K562 (cell line): ENCODE measurements at regions not wholly inside any gene's neighbourhood (a gene's known extent, or its start where the extent isn't known, plus 50 kb on each side); places are given as distances from the start of the nearest gene placed in this dataset.

Experiments
- ATF1 ChIP-seq, 2 experiments: fragments of 450-650 bp in 1 of 2; IDR thresholded peaks; 2 replicates each; pipeline ENCODE4 v1.6.1; 2016; ENCODE audit warnings: missing compliant biosample characterization in 1 of 2, missing genetic modification characterization in 1 of 2
- E2F1 ChIP-seq: sonication (generic); formaldehyde crosslinking; IDR thresholded peaks from 2 replicates; pipeline ENCODE4 v1.8.1; 2023; ENCODE audit warnings: mild to moderate bottlenecking, missing genetic modification reagents, moderate library complexity
- GTF2A2 ChIP-seq: IDR thresholded peaks from 2 replicates; pipeline ENCODE4 v1.6.1; 2016; ENCODE audit warnings: mild to moderate bottlenecking, missing genetic modification characterization, missing compliant biosample characterization
- NCOA6 ChIP-seq: fragments of 450-650 bp; IDR thresholded peaks from 2 replicates; pipeline ENCODE4 v1.6.1; 2017; ENCODE audit warnings: mild to moderate bottlenecking
- SAFB ChIP-seq: fragments of 200-400 bp; formaldehyde crosslinking; IDR thresholded peaks from 2 replicates; pipeline ENCODE4 v1.6.1; 2017; ENCODE audit warnings: low read depth, low read length, borderline replicate concordance
- SIN3B ChIP-seq: fragments of 450-650 bp; IDR thresholded peaks from 2 replicates; pipeline ENCODE4 v1.6.1; 2017; ENCODE audit warnings: low read depth, mild to moderate bottlenecking, moderate library complexity
- TGIF2 ChIP-seq: sonication (generic); formaldehyde crosslinking; IDR thresholded peaks from 2 replicates; pipeline ENCODE4 v1.8.1; 2022; ENCODE audit warnings: mild to moderate bottlenecking, missing genetic modification reagents, moderate library complexity
- TSHZ1 ChIP-seq: fragments of 250-450 bp; sonication (Bioruptor Pico); IDR thresholded peaks from 2 replicates; pipeline ENCODE4 v1.4.0; 2020; ENCODE audit warnings: mild to moderate bottlenecking, moderate library complexity
- ZNF449 ChIP-seq: fragments of 250-450 bp; sonication (Bioruptor Pico); IDR thresholded peaks from 2 replicates; pipeline ENCODE4 v1.8.0; 2022; ENCODE audit warnings: moderate library complexity, mild to moderate bottlenecking, inconsistent platforms
- ZNF830 ChIP-seq: fragments of 250-450 bp; sonication (Bioruptor Pico); IDR thresholded peaks from 2 replicates; pipeline ENCODE4 v1.5.0; 2021; ENCODE audit warnings: mild to moderate bottlenecking
- TF ChIP-seq, protein P1 (sequence below): fragments of 450-650 bp; IDR thresholded peaks from 2 replicates; pipeline ENCODE4 v1.6.1; 2018; ENCODE audit not compliant: partially characterized antibody
- TF ChIP-seq, protein P2 (sequence below): fragments of 250-450 bp; sonication (Bioruptor Pico); IDR thresholded peaks from 2 replicates; pipeline ENCODE4 v1.5.0; 2020; ENCODE audit warnings: mild to moderate bottlenecking
- TF ChIP-seq, protein P3 (sequence below): fragments of 450-650 bp; IDR thresholded peaks from 2 replicates; pipeline ENCODE4 v1.6.1; 2016; ENCODE audit warnings: borderline replicate concordance

- TF ChIP-seq, protein P1, sequence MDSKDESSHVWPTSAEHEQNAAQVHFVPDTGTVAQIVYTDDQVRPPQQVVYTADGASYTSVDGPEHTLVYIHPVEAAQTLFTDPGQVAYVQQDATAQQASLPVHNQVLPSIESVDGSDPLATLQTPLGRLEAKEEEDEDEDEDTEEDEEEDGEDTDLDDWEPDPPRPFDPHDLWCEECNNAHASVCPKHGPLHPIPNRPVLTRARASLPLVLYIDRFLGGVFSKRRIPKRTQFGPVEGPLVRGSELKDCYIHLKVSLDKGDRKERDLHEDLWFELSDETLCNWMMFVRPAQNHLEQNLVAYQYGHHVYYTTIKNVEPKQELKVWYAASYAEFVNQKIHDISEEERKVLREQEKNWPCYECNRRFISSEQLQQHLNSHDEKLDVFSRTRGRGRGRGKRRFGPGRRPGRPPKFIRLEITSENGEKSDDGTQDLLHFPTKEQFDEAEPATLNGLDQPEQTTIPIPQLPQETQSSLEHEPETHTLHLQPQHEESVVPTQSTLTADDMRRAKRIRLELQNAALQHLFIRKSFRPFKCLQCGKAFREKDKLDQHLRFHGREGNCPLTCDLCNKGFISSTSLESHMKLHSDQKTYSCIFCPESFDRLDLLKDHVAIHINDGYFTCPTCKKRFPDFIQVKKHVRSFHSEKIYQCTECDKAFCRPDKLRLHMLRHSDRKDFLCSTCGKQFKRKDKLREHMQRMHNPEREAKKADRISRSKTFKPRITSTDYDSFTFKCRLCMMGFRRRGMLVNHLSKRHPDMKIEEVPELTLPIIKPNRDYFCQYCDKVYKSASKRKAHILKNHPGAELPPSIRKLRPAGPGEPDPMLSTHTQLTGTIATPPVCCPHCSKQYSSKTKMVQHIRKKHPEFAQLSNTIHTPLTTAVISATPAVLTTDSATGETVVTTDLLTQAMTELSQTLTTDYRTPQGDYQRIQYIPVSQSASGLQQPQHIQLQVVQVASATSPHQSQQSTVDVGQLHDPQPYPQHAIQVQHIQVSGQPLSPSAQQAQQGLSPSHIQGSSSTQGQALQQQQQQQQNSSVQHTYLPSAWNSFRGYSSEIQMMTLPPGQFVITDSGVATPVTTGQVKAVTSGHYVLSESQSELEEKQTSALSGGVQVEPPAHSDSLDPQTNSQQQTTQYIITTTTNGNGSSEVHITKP: peak; percentile 74
- TF ChIP-seq GTF2A2 (no peak), ATF1 (CRISPR knock-in tag; IDR thresholded peaks at IDR 0.05) (no peak), ATF1 (tag; IDR thresholded peaks at IDR 0.05) (no peak), TSHZ1 (no peak), TGIF2 (CRISPR knock-in tag) (no peak), E2F1 (CRISPR knock-in tag) (peak; percentile 28; the same call in 1 of the 2 replicates), SIN3B (no peak), NCOA6 (no peak), ZNF830 (no peak), ZNF449 (no peak), SAFB (no peak)
- TF ChIP-seq, protein P2, sequence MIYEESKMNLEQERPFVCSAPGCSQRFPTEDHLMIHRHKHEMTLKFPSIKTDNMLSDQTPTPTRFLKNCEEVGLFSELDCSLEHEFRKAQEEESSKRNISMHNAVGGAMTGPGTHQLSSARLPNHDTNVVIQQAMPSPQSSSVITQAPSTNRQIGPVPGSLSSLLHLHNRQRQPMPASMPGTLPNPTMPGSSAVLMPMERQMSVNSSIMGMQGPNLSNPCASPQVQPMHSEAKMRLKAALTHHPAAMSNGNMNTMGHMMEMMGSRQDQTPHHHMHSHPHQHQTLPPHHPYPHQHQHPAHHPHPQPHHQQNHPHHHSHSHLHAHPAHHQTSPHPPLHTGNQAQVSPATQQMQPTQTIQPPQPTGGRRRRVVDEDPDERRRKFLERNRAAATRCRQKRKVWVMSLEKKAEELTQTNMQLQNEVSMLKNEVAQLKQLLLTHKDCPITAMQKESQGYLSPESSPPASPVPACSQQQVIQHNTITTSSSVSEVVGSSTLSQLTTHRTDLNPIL (CRISPR knock-in tag): no peak
- TF ChIP-seq, protein P3, sequence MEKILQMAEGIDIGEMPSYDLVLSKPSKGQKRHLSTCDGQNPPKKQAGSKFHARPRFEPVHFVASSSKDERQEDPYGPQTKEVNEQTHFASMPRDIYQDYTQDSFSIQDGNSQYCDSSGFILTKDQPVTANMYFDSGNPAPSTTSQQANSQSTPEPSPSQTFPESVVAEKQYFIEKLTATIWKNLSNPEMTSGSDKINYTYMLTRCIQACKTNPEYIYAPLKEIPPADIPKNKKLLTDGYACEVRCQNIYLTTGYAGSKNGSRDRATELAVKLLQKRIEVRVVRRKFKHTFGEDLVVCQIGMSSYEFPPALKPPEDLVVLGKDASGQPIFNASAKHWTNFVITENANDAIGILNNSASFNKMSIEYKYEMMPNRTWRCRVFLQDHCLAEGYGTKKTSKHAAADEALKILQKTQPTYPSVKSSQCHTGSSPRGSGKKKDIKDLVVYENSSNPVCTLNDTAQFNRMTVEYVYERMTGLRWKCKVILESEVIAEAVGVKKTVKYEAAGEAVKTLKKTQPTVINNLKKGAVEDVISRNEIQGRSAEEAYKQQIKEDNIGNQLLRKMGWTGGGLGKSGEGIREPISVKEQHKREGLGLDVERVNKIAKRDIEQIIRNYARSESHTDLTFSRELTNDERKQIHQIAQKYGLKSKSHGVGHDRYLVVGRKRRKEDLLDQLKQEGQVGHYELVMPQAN: no peak
These were observed 123.8 kb upstream of the MYLIP start (continued) for GRCh38 chr6:16004934-16005679.
